Stromal cell of bone marrow (primary cell): ENCODE measurements at regions not wholly inside any gene's neighbourhood (a gene's known extent, or its start where the extent isn't known, plus 50 kb on each side); places are given as distances from the start of the nearest gene placed in this dataset.
"Not testable (repeated sequence)": the region's sequence is repeated elsewhere in the genome, so short reads cannot be mapped to it uniquely, and the experiment has no call there.

Experiments used
- DNase-seq: peaks from one replicate; pipeline ENCODE4 v3.0.0-alpha.2; 2012; ENCODE audit warnings: low read depth

- DNase-seq = no peak
Measured at GRCh38 chr10:4230036-4230435, 445.0 kb upstream of the KLF6 start.

GRCh38 chr10:4229106-4229505, 444.1 kb upstream of the KLF6 start:
- DNase-seq = no peak

- no peak for DNase-seq
Measured at GRCh38 chr10:4227586-4227985, 442.6 kb upstream of the KLF6 start.

GRCh38 chr10:4226941-4227540, 442.0 kb upstream of the KLF6 start:
- no peak for DNase-seq

GRCh38 chr10:4224178-4224577, 439.2 kb upstream of the KLF6 start:
- DNase-seq = no peak

- not testable (repeated sequence) for DNase-seq
Measured at GRCh38 chr10:4221310-4221709, 436.3 kb upstream of the KLF6 start.

- no peak for DNase-seq
Measured at GRCh38 chr10:4219901-4220300, 434.9 kb upstream of the KLF6 start.

GRCh38 chr10:4217653-4218052, 432.6 kb upstream of the KLF6 start:
- DNase-seq = no peak

GRCh38 chr10:4217187-4217586, 432.2 kb upstream of the KLF6 start:
- no peak for DNase-seq

GRCh38 chr10:4216726-4217125, 431.7 kb upstream of the KLF6 start:
- no peak for DNase-seq

GRCh38 chr10:4215963-4216575, 431.1 kb upstream of the KLF6 start:
- no peak for DNase-seq

GRCh38 chr10:4215485-4215884, 430.5 kb upstream of the KLF6 start:
- no peak for DNase-seq

- no peak for DNase-seq
Measured at GRCh38 chr10:4214908-4215307, 429.9 kb upstream of the KLF6 start.

- DNase-seq = no peak
Measured at GRCh38 chr10:4213441-4213840, 428.4 kb upstream of the KLF6 start.

- DNase-seq = no peak
Measured at GRCh38 chr10:4212111-4212630, 427.2 kb upstream of the KLF6 start.

GRCh38 chr10:4208499-4208898, 423.5 kb upstream of the KLF6 start:
- no peak for DNase-seq

- DNase-seq = no peak
Measured at GRCh38 chr10:4205113-4205512, 420.1 kb upstream of the KLF6 start.

GRCh38 chr10:4202938-4203337, 417.9 kb upstream of the KLF6 start:
- DNase-seq = no peak

GRCh38 chr10:4201866-4202825, 417.1 kb upstream of the KLF6 start:
- peak; percentile 17 for DNase-seq

- DNase-seq = no peak
Measured at GRCh38 chr10:4199196-4199595, 414.2 kb upstream of the KLF6 start.

- DNase-seq = no peak
Measured at GRCh38 chr10:4198216-4198615, 413.2 kb upstream of the KLF6 start.

- no peak for DNase-seq
Measured at GRCh38 chr10:4197676-4198075, 412.7 kb upstream of the KLF6 start.
